ENCODE measurements at regions not wholly inside any gene's neighbourhood (a gene's known extent, or its start where the extent isn't known, plus 50 kb on each side); places are given as distances from the start of the nearest gene placed in this dataset.

DNA sequence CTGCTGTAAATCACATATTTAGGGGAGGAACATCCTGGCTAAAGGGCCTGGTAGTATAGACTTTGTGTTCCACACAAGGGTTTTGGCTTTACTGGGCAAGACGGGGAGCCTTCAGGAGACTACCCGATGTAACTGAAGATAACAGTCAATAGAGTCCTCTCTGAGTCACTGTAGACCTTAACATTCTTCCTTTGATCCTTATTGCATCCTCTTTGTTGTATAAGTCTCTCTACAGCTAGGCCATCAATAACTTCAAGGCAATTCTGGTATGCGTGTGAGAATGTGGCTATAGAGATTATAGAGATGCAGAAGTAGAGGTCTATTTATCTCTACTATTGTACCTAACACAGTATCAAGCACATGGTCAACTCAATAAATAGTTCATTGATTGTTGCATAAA, 67.3 kb upstream of the STK32A start:
- DNase-seq (ENCODE audit: low spot score) = no peak
- Histone ChIP-seq H2AK5ac (ENCODE audit: low read depth, low read length) (no peak overlapping the region), H3K4me1 (ENCODE audit: control insufficient read depth in 2 of 2, insufficient read depth in 1 of 2, low read depth in 1 of 2, low read length in 2 of 2) (peaks cover 0 to 3% of the 10 kb centered on the region in 2 donors), H3K4ac (ENCODE audit: low read length) (no peak overlapping the region), H3K4me3 (ENCODE audit: low read length in 2 of 2) (no peak overlapping the region), H3K4me2 (ENCODE audit: insufficient read depth, low read length, poor library complexity, severe bottlenecking) (no peak overlapping the region), H3K23ac (ENCODE audit: low read depth, low read length, poor library complexity) (no peak overlapping the region), H3K9ac (ENCODE audit: low read depth, low read length, poor library complexity) (no peak overlapping the region), H2BK5ac (ENCODE audit: low read length) (no peak overlapping the region), H3K36me3 (replicated peaks in 1 of 2; ENCODE audit: control insufficient read depth in 2 of 2, insufficient read depth in 2 of 2, low read length in 2 of 2) (no peaks in the 10 kb centered on the region), H3K27me3 (ENCODE audit: control insufficient read depth in 3 of 3, insufficient read depth in 3 of 3, low read depth in 1 of 3, low read length in 3 of 3) (no peaks in the 10 kb centered on the region), H2BK15ac (ENCODE audit: low read length) (no peak overlapping the region), H4K8ac (ENCODE audit: low read depth, low read length) (no peak overlapping the region), H2BK120ac (ENCODE audit: low read depth, low read length) (no peak overlapping the region), H2AFZ (ENCODE audit: low read length) (no peak overlapping the region), H3K18ac (ENCODE audit: low read length) (no peak overlapping the region), H3K9me3 (replicated peaks in 1 of 2; ENCODE audit: control insufficient read depth in 2 of 2, insufficient read depth in 1 of 2, low read depth in 1 of 2, low read length in 2 of 2) (no peaks in the 10 kb centered on the region), H3K14ac (ENCODE audit: low read length) (no peak overlapping the region), H3K79me1 (ENCODE audit: low read depth, low read length) (no peaks in the 10 kb centered on the region), H2BK12ac (ENCODE audit: low read length) (no peak overlapping the region), H3K27ac (replicated peaks; ENCODE audit: low read length) (no peak overlapping the region), H4K91ac (ENCODE audit: low read depth, low read length, poor library complexity) (no peak overlapping the region)
- no CpG with 5 or more reads among the region's 3 CpGs for WGBS, 2 donors (ENCODE audit: extremely low coverage in 2 of 2, insufficient read length in 2 of 2, insufficient replicate concordance in 1 of 2)

DNA sequence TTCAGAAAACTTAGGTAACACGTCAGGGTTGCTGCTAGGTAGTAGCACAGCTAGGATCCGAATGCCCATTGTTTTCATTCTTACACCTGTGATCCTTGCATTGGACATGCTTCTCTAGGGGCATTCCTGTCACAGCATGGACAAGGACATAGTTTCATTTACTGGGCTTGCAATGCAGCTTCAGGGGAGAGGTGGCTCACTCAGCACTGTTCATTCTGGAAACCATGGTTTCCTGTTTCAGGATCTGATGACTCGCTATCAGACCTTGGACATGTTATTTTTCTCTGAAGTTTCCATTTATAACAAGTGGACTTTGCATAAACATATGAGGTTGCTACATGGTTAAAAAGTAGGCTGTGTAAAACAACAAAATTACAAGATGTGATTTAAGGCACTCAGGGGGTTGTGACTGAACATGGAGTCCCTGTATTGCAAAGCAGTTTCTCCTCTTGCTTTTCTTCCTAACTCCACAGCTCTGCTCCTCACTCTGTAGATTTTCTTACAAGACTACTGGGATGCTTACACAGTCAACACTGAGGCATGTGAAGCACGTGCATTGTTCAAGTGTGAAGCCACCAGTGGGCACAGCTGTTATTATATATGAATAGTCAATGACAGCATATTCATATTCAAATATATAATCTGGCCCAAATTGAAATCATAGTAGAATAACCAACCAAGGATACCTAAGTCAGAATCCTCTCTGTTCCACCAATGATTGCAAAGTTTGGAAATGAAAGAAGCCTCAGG, 66.1 kb upstream of the STK32A start:
- Histone ChIP-seq H3K9me3 (replicated peaks in 1 of 2; ENCODE audit: control insufficient read depth in 2 of 2, insufficient read depth in 1 of 2, low read depth in 1 of 2, low read length in 2 of 2) (no peaks in the 10 kb centered on the region), H3K4me1 (ENCODE audit: control insufficient read depth in 2 of 2, insufficient read depth in 1 of 2, low read depth in 1 of 2, low read length in 2 of 2) (peaks cover 0 to 3% of the 10 kb centered on the region in 2 donors), H2AFZ (ENCODE audit: low read length) (no peak overlapping the region), H3K4me2 (ENCODE audit: insufficient read depth, low read length, poor library complexity, severe bottlenecking) (no peak overlapping the region), H2BK120ac (ENCODE audit: low read depth, low read length) (no peak overlapping the region), H2BK15ac (ENCODE audit: low read length) (no peak overlapping the region), H3K9ac (ENCODE audit: low read depth, low read length, poor library complexity) (no peak overlapping the region), H3K4me3 (ENCODE audit: low read length in 2 of 2) (no peak overlapping the region), H4K91ac (ENCODE audit: low read depth, low read length, poor library complexity) (no peak overlapping the region), H3K27ac (replicated peaks; ENCODE audit: low read length) (no peak overlapping the region), H3K27me3 (ENCODE audit: control insufficient read depth in 3 of 3, insufficient read depth in 3 of 3, low read depth in 1 of 3, low read length in 3 of 3) (no peaks in the 10 kb centered on the region), H2AK5ac (ENCODE audit: low read depth, low read length) (no peak overlapping the region), H3K18ac (ENCODE audit: low read length) (no peak overlapping the region), H3K23ac (ENCODE audit: low read depth, low read length, poor library complexity) (no peak overlapping the region), H3K4ac (ENCODE audit: low read length) (no peak overlapping the region), H3K36me3 (replicated peaks in 1 of 2; ENCODE audit: control insufficient read depth in 2 of 2, insufficient read depth in 2 of 2, low read length in 2 of 2) (no peaks in the 10 kb centered on the region), H2BK5ac (ENCODE audit: low read length) (no peak overlapping the region), H2BK12ac (ENCODE audit: low read length) (no peak overlapping the region), H3K14ac (ENCODE audit: low read length) (no peak overlapping the region), H4K8ac (ENCODE audit: low read depth, low read length) (no peak overlapping the region), H3K79me1 (ENCODE audit: low read depth, low read length) (no peaks in the 10 kb centered on the region)
- WGBS, 2 donors (ENCODE audit: extremely low coverage in 2 of 2, insufficient read length in 2 of 2, insufficient replicate concordance in 1 of 2) = no CpG with 5 or more reads among the region's 4 CpGs
- no peak for DNase-seq (ENCODE audit: low spot score)

DNA sequence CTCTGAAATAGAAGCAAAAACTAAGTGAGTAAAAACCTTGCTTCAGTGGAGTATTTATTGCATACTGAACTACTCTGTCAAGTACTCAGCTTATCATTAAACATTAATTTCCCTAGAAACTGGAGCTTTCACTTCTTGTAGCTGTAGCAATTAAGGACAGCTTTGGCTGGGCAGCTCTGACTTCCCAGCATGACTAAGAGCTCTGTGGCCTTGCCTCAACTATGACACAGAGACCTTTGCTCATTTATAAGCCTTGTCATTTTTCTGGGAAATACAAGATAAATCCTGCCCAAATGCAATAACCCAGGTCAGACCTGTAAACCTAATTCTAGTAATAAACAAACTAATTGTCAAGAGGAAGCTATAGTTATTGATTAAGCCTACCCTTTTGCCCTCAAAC, 65.4 kb upstream of the STK32A start:
- Histone ChIP-seq H3K36me3 (replicated peaks in 1 of 2; ENCODE audit: control insufficient read depth in 2 of 2, insufficient read depth in 2 of 2, low read length in 2 of 2) (no peaks in the 10 kb centered on the region), H3K4me1 (ENCODE audit: control insufficient read depth in 2 of 2, insufficient read depth in 1 of 2, low read depth in 1 of 2, low read length in 2 of 2) (peaks cover 0 to 3% of the 10 kb centered on the region in 2 donors), H4K8ac (ENCODE audit: low read depth, low read length) (no peak overlapping the region), H2BK5ac (ENCODE audit: low read length) (no peak overlapping the region), H3K79me1 (ENCODE audit: low read depth, low read length) (no peaks in the 10 kb centered on the region), H3K23ac (ENCODE audit: low read depth, low read length, poor library complexity) (no peak overlapping the region), H2AFZ (ENCODE audit: low read length) (no peak overlapping the region), H4K91ac (ENCODE audit: low read depth, low read length, poor library complexity) (no peak overlapping the region), H3K4me3 (ENCODE audit: low read length in 2 of 2) (no peak overlapping the region), H3K18ac (ENCODE audit: low read length) (no peak overlapping the region), H2AK5ac (ENCODE audit: low read depth, low read length) (no peak overlapping the region), H2BK120ac (ENCODE audit: low read depth, low read length) (no peak overlapping the region), H3K9ac (ENCODE audit: low read depth, low read length, poor library complexity) (no peak overlapping the region), H3K14ac (ENCODE audit: low read length) (no peak overlapping the region), H2BK12ac (ENCODE audit: low read length) (no peak overlapping the region), H2BK15ac (ENCODE audit: low read length) (no peak overlapping the region), H3K4ac (ENCODE audit: low read length) (no peak overlapping the region), H3K27ac (replicated peaks; ENCODE audit: low read length) (no peak overlapping the region), H3K27me3 (ENCODE audit: control insufficient read depth in 3 of 3, insufficient read depth in 3 of 3, low read depth in 1 of 3, low read length in 3 of 3) (no peaks in the 10 kb centered on the region), H3K9me3 (replicated peaks in 1 of 2; ENCODE audit: control insufficient read depth in 2 of 2, insufficient read depth in 1 of 2, low read depth in 1 of 2, low read length in 2 of 2) (no peaks in the 10 kb centered on the region), H3K4me2 (ENCODE audit: insufficient read depth, low read length, poor library complexity, severe bottlenecking) (no peak overlapping the region)
- DNase-seq (ENCODE audit: low spot score) = no peak

DNA sequence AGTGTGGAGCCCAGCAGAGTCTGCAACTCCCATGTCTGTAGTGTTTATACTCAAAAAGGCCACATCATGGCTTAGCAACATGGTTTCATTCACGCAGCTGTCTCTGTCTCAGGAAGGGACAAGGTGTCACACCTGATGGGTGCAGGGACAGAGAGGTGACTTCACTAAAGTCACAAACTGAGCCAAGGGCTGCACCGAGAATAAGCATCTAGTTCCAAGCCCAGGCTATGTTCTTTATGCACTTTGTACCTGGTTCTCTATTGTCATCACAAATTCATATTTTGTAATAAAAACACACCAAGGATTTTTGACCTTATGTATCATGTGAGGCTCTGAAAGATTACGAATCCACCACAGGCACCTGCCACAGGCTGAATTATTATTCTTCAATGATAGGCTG, 64.9 kb upstream of the STK32A start:
- Histone ChIP-seq H2BK120ac (ENCODE audit: low read depth, low read length) (no peak overlapping the region), H3K4me3 (ENCODE audit: low read length in 2 of 2) (no peak overlapping the region), H2BK15ac (ENCODE audit: low read length) (no peak overlapping the region), H3K27me3 (ENCODE audit: control insufficient read depth in 3 of 3, insufficient read depth in 3 of 3, low read depth in 1 of 3, low read length in 3 of 3) (no peaks in the 10 kb centered on the region), H3K23ac (ENCODE audit: low read depth, low read length, poor library complexity) (no peak overlapping the region), H3K9ac (ENCODE audit: low read depth, low read length, poor library complexity) (no peak overlapping the region), H4K8ac (ENCODE audit: low read depth, low read length) (no peak overlapping the region), H3K4ac (ENCODE audit: low read length) (no peak overlapping the region), H4K91ac (ENCODE audit: low read depth, low read length, poor library complexity) (no peak overlapping the region), H3K36me3 (replicated peaks in 1 of 2; ENCODE audit: control insufficient read depth in 2 of 2, insufficient read depth in 2 of 2, low read length in 2 of 2) (no peaks in the 10 kb centered on the region), H2AFZ (ENCODE audit: low read length) (no peak overlapping the region), H3K4me2 (ENCODE audit: insufficient read depth, low read length, poor library complexity, severe bottlenecking) (no peak overlapping the region), H2BK5ac (ENCODE audit: low read length) (no peak overlapping the region), H3K18ac (ENCODE audit: low read length) (no peak overlapping the region), H3K4me1 (ENCODE audit: control insufficient read depth in 2 of 2, insufficient read depth in 1 of 2, low read depth in 1 of 2, low read length in 2 of 2) (peaks cover 0 to 8% of the 10 kb centered on the region in 2 donors), H3K9me3 (replicated peaks in 1 of 2; ENCODE audit: control insufficient read depth in 2 of 2, insufficient read depth in 1 of 2, low read depth in 1 of 2, low read length in 2 of 2) (no peaks in the 10 kb centered on the region), H3K27ac (replicated peaks; ENCODE audit: low read length) (no peak overlapping the region), H3K14ac (ENCODE audit: low read length) (no peak overlapping the region), H2AK5ac (ENCODE audit: low read depth, low read length) (no peak overlapping the region), H2BK12ac (ENCODE audit: low read length) (no peak overlapping the region), H3K79me1 (ENCODE audit: low read depth, low read length) (no peaks in the 10 kb centered on the region)
- no CpG with 5 or more reads among the region's 3 CpGs for WGBS, 2 donors (ENCODE audit: extremely low coverage in 2 of 2, insufficient read length in 2 of 2, insufficient replicate concordance in 1 of 2)
- DNase-seq (ENCODE audit: low spot score) = no peak

Measured in neuronal stem cell (in vitro differentiated cells).